NT2/D1 (cell line): ENCODE measurements at regions not wholly inside any gene's neighbourhood (a gene's known extent, or its start where the extent isn't known, plus 50 kb on each side); places are given as distances from the start of the nearest gene placed in this dataset.

Experiments used
- SUZ12 ChIP-seq: IDR thresholded peaks from 2 replicates; pipeline ENCODE4 v1.6.1; 2011; ENCODE audit not compliant: insufficient read length, insufficient read depth; ENCODE audit errors: extremely low read depth
- YY1 ChIP-seq: IDR thresholded peaks from 2 replicates; pipeline ENCODE4 v1.6.1; 2011; ENCODE audit not compliant: insufficient read length, insufficient read depth
- ZNF274 ChIP-seq: IDR thresholded peaks from 2 replicates; pipeline ENCODE4 v1.6.1; 2011; ENCODE audit warnings: mild to moderate bottlenecking, low read depth, low read length

- TF ChIP-seq YY1: no peak
- TF ChIP-seq ZNF274: no peak
- TF ChIP-seq SUZ12: no peak
These were observed 692.5 kb downstream of the INHBA start for GRCh38 chr7:41010418-41010817.
